ENCODE measurements at regions not wholly inside any gene's neighbourhood (a gene's known extent, or its start where the extent isn't known, plus 50 kb on each side); places are given as distances from the start of the nearest gene placed in this dataset.

DNA sequence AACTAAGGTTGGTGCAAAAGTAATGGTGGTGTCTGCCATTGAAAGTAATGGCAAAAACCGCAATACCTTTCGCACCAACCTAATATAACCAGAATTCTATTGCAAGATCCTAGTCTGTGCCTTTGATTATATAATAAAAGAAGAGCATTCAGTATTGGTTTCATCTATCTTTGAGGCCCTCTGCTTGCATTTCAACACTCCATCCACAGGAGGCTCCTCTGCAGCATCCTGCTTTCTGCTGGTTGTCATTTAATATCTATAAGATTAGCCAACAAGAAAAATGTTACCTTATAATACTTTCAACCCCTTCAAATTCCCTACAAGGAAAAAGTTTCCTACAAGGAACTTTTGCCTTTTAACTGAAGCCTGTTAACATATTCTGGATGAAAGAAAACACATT is 139.2 kb downstream of the CDCA7 start:
- TF ChIP-seq, protein P1, sequence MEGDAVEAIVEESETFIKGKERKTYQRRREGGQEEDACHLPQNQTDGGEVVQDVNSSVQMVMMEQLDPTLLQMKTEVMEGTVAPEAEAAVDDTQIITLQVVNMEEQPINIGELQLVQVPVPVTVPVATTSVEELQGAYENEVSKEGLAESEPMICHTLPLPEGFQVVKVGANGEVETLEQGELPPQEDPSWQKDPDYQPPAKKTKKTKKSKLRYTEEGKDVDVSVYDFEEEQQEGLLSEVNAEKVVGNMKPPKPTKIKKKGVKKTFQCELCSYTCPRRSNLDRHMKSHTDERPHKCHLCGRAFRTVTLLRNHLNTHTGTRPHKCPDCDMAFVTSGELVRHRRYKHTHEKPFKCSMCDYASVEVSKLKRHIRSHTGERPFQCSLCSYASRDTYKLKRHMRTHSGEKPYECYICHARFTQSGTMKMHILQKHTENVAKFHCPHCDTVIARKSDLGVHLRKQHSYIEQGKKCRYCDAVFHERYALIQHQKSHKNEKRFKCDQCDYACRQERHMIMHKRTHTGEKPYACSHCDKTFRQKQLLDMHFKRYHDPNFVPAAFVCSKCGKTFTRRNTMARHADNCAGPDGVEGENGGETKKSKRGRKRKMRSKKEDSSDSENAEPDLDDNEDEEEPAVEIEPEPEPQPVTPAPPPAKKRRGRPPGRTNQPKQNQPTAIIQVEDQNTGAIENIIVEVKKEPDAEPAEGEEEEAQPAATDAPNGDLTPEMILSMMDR (IDR thresholded peaks at IDR 0.05; ENCODE audit: low read depth, low read length, poor library complexity, severe bottlenecking) = no peak
- TF ChIP-seq EZH2phosphoT487 (IDR thresholded peaks at IDR 0.05; ENCODE audit: borderline replicate concordance, low read length) = no peak
- Histone ChIP-seq H3K36me3 (ENCODE audit: control insufficient read depth, low read length) (no peaks in the 10 kb centered on the region), H3K4me3 (ENCODE audit: low read length) (no peak overlapping the region), H3F3A (ENCODE audit: control insufficient read depth, insufficient read depth) (no peaks in the 10 kb centered on the region), H3K9me3 (ENCODE audit: control insufficient read depth, insufficient read depth, low read length) (no peaks in the 10 kb centered on the region), H3K27me3 (ENCODE audit: control insufficient read depth, low read length) (no peaks in the 10 kb centered on the region; the same call in 1 of the 2 replicates), H3K4me2 (ENCODE audit: low read length) (no peak overlapping the region), H3K4me1 (ENCODE audit: control insufficient read depth, low read length) (no peaks in the 10 kb centered on the region), H3K27ac (ENCODE audit: low read depth, low read length) (no peak overlapping the region), H3K79me2 (ENCODE audit: control insufficient read depth, low read length) (no peaks in the 10 kb centered on the region), H3K9me2 (replicated peaks; ENCODE audit: control insufficient read depth, low read length) (no peaks in the 10 kb centered on the region), H4K20me1 (ENCODE audit: control insufficient read depth, insufficient read depth, low read depth, low read length) (no peaks in the 10 kb centered on the region)

GRCh38 chr2:173496746-173497145 is 142.1 kb downstream of the CDCA7 start:
- Histone ChIP-seq H3K79me2 (ENCODE audit: control insufficient read depth, low read length) (no peaks in the 10 kb centered on the region), H3K9me3 (ENCODE audit: control insufficient read depth, insufficient read depth, low read length) (peaks cover 7% of the 10 kb centered on the region; the same call in 1 of the 2 replicates), H3K4me2 (ENCODE audit: low read length) (no peak overlapping the region), H3K27me3 (ENCODE audit: control insufficient read depth, low read length) (no peaks in the 10 kb centered on the region), H3F3A (ENCODE audit: control insufficient read depth, insufficient read depth) (no peaks in the 10 kb centered on the region), H3K36me3 (ENCODE audit: control insufficient read depth, low read length) (no peaks in the 10 kb centered on the region), H3K27ac (ENCODE audit: low read depth, low read length) (no peak overlapping the region), H3K9me2 (replicated peaks; ENCODE audit: control insufficient read depth, low read length) (no peaks in the 10 kb centered on the region), H3K4me1 (ENCODE audit: control insufficient read depth, low read length) (no peaks in the 10 kb centered on the region), H3K4me3 (ENCODE audit: low read length) (no peak overlapping the region), H4K20me1 (ENCODE audit: control insufficient read depth, insufficient read depth, low read depth, low read length) (no peaks in the 10 kb centered on the region)
- no peak for TF ChIP-seq EZH2phosphoT487 (IDR thresholded peaks at IDR 0.05; ENCODE audit: borderline replicate concordance, low read length)
- TF ChIP-seq, protein P1 (IDR thresholded peaks at IDR 0.05; ENCODE audit: low read depth, low read length, poor library complexity, severe bottlenecking) = no peak

- Histone ChIP-seq H3K4me1 (ENCODE audit: control insufficient read depth, low read length) (no peaks in the 10 kb centered on the region), H3K4me3 (ENCODE audit: low read length) (no peak overlapping the region), H3F3A (ENCODE audit: control insufficient read depth, insufficient read depth) (no peaks in the 10 kb centered on the region), H3K9me3 (ENCODE audit: control insufficient read depth, insufficient read depth, low read length) (peaks cover 7% of the 10 kb centered on the region; the same call in 1 of the 2 replicates), H3K27me3 (ENCODE audit: control insufficient read depth, low read length) (no peaks in the 10 kb centered on the region), H4K20me1 (ENCODE audit: control insufficient read depth, insufficient read depth, low read depth, low read length) (no peaks in the 10 kb centered on the region), H3K27ac (ENCODE audit: low read depth, low read length) (no peak overlapping the region), H3K36me3 (ENCODE audit: control insufficient read depth, low read length) (no peaks in the 10 kb centered on the region), H3K79me2 (ENCODE audit: control insufficient read depth, low read length) (no peaks in the 10 kb centered on the region), H3K9me2 (replicated peaks; ENCODE audit: control insufficient read depth, low read length) (no peaks in the 10 kb centered on the region), H3K4me2 (ENCODE audit: low read length) (no peak overlapping the region)
- TF ChIP-seq EZH2phosphoT487 (IDR thresholded peaks at IDR 0.05; ENCODE audit: borderline replicate concordance, low read length) = no peak
Measured at GRCh38 chr2:173500953-173501352, 146.3 kb downstream of the CDCA7 start.

- H3K9me2 ChIP-seq (replicated peaks; ENCODE audit: control insufficient read depth, low read length) = no peaks in the 10 kb centered on the region
- H3K79me2 ChIP-seq (ENCODE audit: control insufficient read depth, low read length) = no peaks in the 10 kb centered on the region
- H3K36me3 ChIP-seq (ENCODE audit: control insufficient read depth, low read length) = no peaks in the 10 kb centered on the region
- H3K4me1 ChIP-seq (ENCODE audit: control insufficient read depth, low read length) = no peaks in the 10 kb centered on the region
- no peak overlapping the region for H3K4me2 ChIP-seq (ENCODE audit: low read length)
- peaks cover 7% of the 10 kb centered on the region; the same call in 1 of the 2 replicates for H3K9me3 ChIP-seq (ENCODE audit: control insufficient read depth, insufficient read depth, low read length)
- no peak overlapping the region for H3K4me3 ChIP-seq (ENCODE audit: low read length)
- peaks cover 6% of the 10 kb centered on the region; the same call in 1 of the 2 replicates for H3K27me3 ChIP-seq (ENCODE audit: control insufficient read depth, low read length)
- H3F3A ChIP-seq (ENCODE audit: control insufficient read depth, insufficient read depth) = no peaks in the 10 kb centered on the region
- no peaks in the 10 kb centered on the region for H4K20me1 ChIP-seq (ENCODE audit: control insufficient read depth, insufficient read depth, low read depth, low read length)
- H3K27ac ChIP-seq (ENCODE audit: low read depth, low read length) = no peak overlapping the region
- TF ChIP-seq EZH2phosphoT487 (IDR thresholded peaks at IDR 0.05; ENCODE audit: borderline replicate concordance, low read length) = no peak
- TF ChIP-seq, protein P1 (IDR thresholded peaks at IDR 0.05; ENCODE audit: low read depth, low read length, poor library complexity, severe bottlenecking) = no peak
Measured at GRCh38 chr2:173502296-173502695, 147.6 kb downstream of the CDCA7 start.
